DMS 273 (cell line): ENCODE measurements at regions not wholly inside any gene's neighbourhood (a gene's known extent, or its start where the extent isn't known, plus 50 kb on each side); places are given as distances from the start of the nearest gene placed in this dataset.
"Not testable (repeated sequence)": the region's sequence is repeated elsewhere in the genome, so short reads cannot be mapped to it uniquely, and the experiment has no call there.

Source experiments
- DNase-seq: peaks from one replicate; lab custom pipeline; 2025; ENCODE audit not compliant: unreplicated experiment; lab: John Stamatoyannopoulos, UW

- no peak for DNase-seq
These were observed 396.5 kb downstream of the TCERG1L start for GRCh38 chr10:130915065-130915464.

GRCh38 chr10:130921461-130921860 is 390.1 kb downstream of the TCERG1L start:
- DNase-seq = no peak

DNA sequence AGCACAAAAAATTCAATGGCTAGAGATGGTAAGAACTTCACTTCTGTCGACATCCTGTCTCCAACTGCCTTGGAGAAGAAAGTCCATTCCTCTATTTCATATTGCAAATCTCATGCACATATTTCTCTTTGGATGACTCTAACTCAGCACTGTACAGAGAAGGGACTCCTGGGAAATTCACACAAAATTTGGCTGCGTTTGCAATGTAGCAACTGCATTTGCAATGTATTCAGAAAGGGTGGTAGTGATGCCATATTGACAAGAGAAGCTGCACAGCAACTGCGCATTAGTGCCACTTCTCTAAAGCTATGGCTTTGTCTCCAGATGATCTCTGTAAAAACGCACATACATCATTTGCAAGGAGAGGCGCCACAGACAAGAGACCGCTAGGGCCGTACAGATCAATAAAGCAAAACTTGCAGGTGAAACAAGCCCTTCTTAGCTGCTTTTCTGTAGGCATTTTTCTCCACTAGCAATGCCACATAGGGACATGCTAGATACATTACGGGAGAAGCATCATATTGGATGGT is 389.5 kb downstream of the TCERG1L start:
- no peak for DNase-seq

DNA sequence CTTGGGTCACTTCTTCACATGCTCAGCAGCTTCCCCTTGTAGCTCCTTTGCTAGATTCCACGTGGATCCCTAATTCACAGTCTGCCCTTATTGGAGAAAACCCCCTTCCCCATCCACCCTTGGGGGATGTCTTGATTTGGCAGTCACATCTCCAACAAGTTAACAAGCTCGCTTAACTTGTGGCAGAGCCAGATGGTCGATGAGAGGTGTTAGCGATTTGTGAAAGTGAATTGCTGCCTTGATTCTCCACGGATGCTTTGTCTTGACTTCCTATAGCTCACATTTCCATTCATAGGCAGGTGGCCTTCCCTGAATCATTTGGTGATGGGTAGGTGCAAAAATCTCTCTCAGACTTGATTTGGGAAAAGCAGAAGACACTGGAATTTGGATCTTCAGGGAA is 387.9 kb downstream of the TCERG1L start:
- no peak for DNase-seq

DNA sequence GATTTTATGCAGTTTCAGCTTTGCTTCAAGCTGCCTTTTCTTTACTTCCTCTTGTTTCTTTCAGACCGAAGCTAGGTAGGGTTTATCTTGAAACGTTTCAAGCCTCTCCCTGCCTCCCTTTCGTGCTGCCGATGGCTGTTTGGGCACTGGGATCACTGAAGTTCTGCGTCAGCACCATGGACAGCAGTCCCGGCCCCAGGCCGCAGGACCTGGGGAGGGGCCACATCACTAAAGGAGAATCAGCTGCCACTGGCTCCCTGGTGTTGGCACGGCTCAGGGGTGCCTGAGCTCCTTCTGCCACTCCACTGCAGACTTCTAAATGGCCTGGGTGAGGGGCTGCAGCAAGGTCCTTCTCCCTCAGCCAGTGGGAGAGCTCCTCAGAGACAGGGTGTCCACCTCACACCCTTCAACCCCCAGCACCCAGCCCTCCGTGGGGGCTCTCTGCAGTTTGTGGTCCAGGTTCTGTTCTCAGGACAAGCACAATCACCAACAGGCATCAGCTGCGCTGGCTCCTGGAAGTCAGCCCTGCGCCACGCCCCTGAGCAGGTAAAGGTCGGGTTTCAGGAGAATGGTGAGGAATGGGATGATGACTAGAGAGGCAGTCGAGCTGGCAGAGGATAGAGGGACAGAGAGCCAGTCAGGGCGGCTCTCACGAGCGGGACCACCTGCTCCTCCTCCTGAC is 387.2 kb downstream of the TCERG1L start:
- DNase-seq = peak; percentile 1

DNA sequence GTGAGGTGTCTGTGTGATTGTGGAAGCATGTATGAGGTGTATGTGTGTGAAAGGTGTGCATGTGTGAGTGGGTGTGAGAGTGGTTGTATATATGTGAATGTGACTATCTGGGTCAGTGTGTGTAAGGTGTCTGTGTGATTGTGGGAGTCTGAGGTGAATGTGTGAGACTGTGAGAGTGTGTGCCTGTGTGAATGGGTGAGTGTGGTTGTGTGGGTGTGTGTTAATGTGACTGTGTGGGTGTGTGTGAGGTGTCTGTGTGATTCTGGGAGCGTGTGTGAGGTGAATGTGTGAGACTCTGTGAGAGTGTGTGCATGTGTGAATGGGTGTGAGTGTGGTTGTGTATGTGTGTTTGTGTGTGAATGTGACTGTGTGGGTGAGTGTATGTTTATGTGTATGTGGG is 385.1 kb downstream of the TCERG1L start:
- DNase-seq = no peak

- no peak for DNase-seq
These were observed 384.4 kb downstream of the TCERG1L start for GRCh38 chr10:130927157-130927556.

GRCh38 chr10:130928306-130928705 is 383.2 kb downstream of the TCERG1L start:
- DNase-seq = no peak

GRCh38 chr10:130929422-130930325 is 381.8 kb downstream of the TCERG1L start:
- no peak for DNase-seq

DNA sequence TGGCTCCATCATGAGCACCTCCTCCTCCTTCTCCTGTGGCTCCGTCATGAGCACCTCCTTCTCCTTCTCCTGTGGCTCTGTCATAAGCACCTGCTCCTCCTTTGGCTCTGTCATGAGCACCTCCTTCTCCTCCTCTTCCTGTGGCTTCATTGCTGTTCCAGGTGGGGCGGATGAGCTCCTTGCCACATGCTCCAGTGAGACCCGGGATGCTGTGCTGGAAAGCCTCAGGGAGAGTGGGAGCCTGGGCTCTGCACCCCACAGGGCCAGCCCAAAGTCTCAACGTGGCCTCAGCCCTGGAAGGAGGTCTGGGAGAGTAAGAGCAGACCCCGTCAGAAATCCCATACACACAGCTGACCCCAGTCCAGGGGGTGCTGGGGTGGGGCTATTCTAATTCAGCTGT is 380.7 kb downstream of the TCERG1L start:
- no peak for DNase-seq

DNA sequence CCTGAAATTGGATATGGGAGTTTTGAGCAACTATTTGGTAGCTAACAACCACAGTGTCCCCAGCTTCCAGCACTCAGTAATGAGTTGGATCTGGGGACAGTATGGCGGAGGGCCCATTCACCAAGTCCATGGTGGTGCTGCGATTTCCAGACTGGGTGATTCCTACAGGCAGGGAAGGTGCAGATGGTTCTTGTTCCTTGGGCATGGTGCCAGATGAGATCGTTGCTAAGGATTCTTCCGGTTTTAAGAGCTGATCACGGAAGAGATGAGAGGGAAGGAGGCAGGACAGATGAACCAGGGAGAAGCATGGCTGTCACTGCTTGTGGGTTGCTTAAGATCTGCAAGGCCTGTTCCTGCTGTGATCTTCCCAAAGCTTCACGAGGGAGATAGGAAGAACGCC is 380.3 kb downstream of the TCERG1L start:
- DNase-seq = no peak

DNA sequence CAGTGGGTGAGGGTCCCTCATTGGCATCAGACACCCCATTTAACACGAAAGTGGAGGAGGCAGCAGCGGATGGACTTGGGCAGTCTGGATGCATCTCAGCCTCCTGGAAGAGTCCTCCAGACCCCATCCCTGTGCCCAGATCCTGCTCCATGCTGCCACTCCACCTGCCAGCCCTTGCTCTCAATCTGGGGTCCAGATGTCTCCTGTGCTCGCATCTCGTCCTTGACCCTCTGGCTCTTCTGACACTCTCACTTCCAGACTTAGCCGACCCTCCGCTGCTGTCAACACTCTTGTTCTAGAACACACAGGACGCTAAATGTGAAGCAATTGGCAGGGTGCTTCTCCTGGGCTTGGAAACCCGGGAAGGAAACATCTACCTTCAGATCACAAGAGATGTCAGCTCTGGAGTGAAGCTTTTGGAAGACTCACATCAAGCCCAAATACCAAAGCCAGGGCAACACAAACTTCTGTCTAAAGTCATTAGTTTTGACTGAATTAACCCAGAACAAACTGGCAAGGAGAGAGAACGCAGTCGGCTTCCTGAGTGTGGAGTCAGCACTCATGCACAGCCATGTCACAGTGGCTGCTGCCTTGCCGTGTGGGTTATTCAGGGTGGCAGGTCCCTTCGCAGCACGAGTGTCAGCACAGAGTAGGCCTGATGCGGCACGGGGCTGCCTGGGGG is 379.1 kb downstream of the TCERG1L start:
- DNase-seq = no peak

GRCh38 chr10:130933008-130933390 is 378.5 kb downstream of the TCERG1L start:
- DNase-seq = no peak

GRCh38 chr10:130934293-130935127 is 377.0 kb downstream of the TCERG1L start:
- DNase-seq = no peak

DNA sequence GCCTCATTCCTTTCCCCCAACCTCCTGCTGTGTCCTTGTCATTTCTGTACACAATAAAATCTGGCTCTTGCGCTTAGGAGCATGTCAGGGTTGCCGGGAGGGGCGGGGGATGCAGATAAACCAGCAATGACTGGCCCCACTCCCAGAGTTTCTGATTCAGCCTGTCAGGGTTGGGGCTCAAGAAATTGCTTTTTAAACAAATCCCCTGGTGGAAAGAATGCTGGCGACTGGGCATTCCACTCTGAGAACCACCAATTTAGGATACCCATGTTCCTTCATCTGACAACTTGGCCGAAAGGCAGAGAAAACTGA is 376.4 kb downstream of the TCERG1L start:
- peak; percentile 11 for DNase-seq

DNA sequence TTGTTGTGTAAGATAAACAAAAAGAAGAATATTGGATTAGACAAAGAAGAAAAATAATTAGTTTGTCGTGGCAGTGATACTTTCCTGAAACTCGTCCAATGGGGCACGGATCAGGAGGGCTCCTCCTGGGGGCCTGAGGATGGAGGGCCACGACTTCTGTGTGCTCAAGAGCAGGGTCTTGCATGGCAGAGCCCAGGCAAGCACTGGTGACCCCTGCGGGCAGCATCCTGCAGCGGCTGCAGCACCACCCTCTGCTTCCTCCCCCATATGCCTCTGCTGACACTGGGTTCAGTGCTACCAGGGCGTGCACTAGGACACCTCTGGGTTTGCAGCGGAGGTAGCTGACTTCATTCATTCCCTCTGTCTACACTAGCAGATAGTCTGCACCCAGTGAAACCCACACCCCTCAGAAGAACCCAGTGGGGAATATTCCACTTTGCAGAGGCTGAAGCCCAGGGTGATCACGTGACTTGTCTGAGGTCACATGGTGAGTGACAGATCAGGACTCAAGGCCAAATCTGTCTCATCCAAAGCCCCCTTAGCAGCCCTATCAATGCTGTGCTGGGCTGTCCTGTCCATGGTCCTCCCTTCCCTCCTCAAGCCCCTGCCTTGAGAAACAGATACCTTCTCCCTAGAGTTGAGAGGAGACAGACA is 375.5 kb downstream of the TCERG1L start:
- no peak for DNase-seq

GRCh38 chr10:130936851-130937250 is 374.7 kb downstream of the TCERG1L start:
- no peak for DNase-seq

DNA sequence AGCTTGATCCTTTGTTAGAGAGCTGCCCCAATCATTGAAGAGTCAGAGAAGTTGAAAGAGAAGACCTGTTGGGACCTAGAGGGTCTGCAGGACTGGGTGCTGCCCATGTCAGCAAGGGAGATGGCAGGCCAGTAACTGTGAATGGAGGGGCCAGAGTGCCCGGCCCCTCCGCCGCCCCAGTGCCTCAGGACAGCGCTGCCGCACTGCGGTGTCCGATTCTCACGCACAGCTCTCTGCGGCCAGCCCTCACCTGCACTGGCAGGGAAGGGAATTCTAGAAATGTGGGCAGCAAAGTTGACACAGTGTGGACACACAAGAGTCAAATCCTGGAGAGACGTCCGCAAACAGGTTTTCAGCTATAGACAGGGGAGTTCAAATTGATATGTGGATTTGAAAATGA is 373.5 kb downstream of the TCERG1L start:
- DNase-seq = no peak

- DNase-seq = not testable (repeated sequence)
These were observed 372.6 kb downstream of the TCERG1L start for GRCh38 chr10:130938891-130939290.

DNA sequence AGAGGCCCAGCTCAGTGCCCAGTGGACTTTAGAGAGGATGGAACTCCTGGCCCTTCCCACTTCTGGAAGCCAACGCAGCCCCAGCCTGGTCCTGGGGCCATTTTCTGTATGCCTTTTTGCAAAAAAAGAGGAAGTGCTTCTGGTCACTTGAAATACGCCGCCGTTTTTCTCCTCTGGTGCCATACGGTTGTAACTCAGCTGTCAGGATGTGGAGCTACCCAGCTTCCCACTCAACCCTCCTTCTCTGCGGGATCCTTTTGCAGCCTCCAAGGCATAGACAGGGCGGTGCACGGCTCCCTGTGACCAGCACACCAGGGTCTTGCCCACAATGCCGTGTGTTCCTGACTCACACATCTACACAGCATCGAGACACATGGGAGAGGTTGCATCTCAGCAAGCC is 369.6 kb downstream of the TCERG1L start:
- DNase-seq = no peak
